DND-41 (cell line): ENCODE measurements at regions not wholly inside any gene's neighbourhood (a gene's known extent, or its start where the extent isn't known, plus 50 kb on each side); places are given as distances from the start of the nearest gene placed in this dataset.

Experiments used
- ATAC-seq: fragments of 200-7000 bp; cut with Tn5 transposase; 3 replicates; pipeline ENCODE4 v1.9.1; 2021; ENCODE audit warnings: low read depth; ENCODE audit not compliant: insufficient read depth
- DNase-seq: peaks from one replicate; pipeline ENCODE4 v3.0.0-alpha.2; 2020
- H2AFZ ChIP-seq: 2 replicates; pipeline ENCODE4 v1.6.0; 2012; ENCODE audit warnings: low read depth, low read length
- H3K27ac ChIP-seq: 2 replicates; pipeline ENCODE4 v1.5.1; 2012; ENCODE audit warnings: low read length, inconsistent platforms
- H3K27me3 ChIP-seq: fragments of 200-600 bp; sonication (generic); 2 replicates; pipeline ENCODE4 v1.6.0; 2012; ENCODE audit warnings: low read length, mild to moderate bottlenecking, inconsistent platforms; ENCODE audit not compliant: insufficient read depth, poor library complexity
- H3K36me3 ChIP-seq: 2 replicates; pipeline ENCODE4 v1.5.1; 2012; ENCODE audit warnings: low read length, inconsistent platforms; ENCODE audit not compliant: insufficient read depth
- H3K4me1 ChIP-seq: 2 replicates; pipeline ENCODE4 v1.5.1; 2012; ENCODE audit warnings: mild to moderate bottlenecking, low read length; ENCODE audit not compliant: insufficient read depth
- H3K4me2 ChIP-seq: 2 replicates; pipeline ENCODE4 v1.6.0; 2012; ENCODE audit warnings: mild to moderate bottlenecking, moderate library complexity, low read length, inconsistent platforms; ENCODE audit not compliant: insufficient read depth
- H3K4me3 ChIP-seq, 2 experiments: fragments of 200-600 bp in 1 of 2; shearing (Covaris generic) in 1 of 2; 2 replicates each; pipeline ENCODE4 v1.5.1; 2012 to 2016; ENCODE audit warnings: inconsistent platforms in 2 of 2, low read length in 2 of 2, mild to moderate bottlenecking in 2 of 2, low read depth in 1 of 2, moderate library complexity in 1 of 2
- H3K79me2 ChIP-seq: 2 replicates; pipeline ENCODE4 v1.6.0; 2012; ENCODE audit warnings: low read length, inconsistent platforms; ENCODE audit not compliant: insufficient read depth
- H3K9ac ChIP-seq: 2 replicates; pipeline ENCODE4 v1.6.0; 2012; ENCODE audit warnings: low read depth, mild to moderate bottlenecking, inconsistent platforms, low read length, moderate library complexity
- H3K9me3 ChIP-seq: 2 replicates; pipeline ENCODE4 v1.5.1; 2012; ENCODE audit warnings: low read length, moderate library complexity, mild to moderate bottlenecking, inconsistent platforms; ENCODE audit not compliant: insufficient read depth, severe bottlenecking
- H4K20me1 ChIP-seq: 2 replicates; pipeline ENCODE4 v1.6.0; 2012; ENCODE audit warnings: low read length; ENCODE audit not compliant: insufficient read depth
- CTCF ChIP-seq: IDR thresholded peaks from 2 replicates; pipeline ENCODE4 v1.5.1; 2012; ENCODE audit warnings: borderline replicate concordance, low read length, moderate library complexity, mild to moderate bottlenecking; ENCODE audit not compliant: poor library complexity, severe bottlenecking; ENCODE audit errors: extremely low read depth
- EZH2 ChIP-seq: IDR thresholded peaks from 3 replicates; pipeline ENCODE4 v1.6.1; 2012; ENCODE audit warnings: borderline replicate concordance, low read depth, mild to moderate bottlenecking, moderate library complexity, low read length, inconsistent platforms; ENCODE audit not compliant: severe bottlenecking

GRCh38 chr3:21271606-21272016, 479.4 kb downstream of the ZNF385D start:
- Histone ChIP-seq H4K20me1 (no peaks in the 10 kb centered on the region), H3K79me2 (no peaks in the 10 kb centered on the region), H3K27me3 (no peaks in the 10 kb centered on the region), H3K27ac (no peak overlapping the region), H3K4me1 (no peaks in the 10 kb centered on the region), H3K4me3 (no peak overlapping the region), H2AFZ (no peak overlapping the region), H3K9me3 (no peaks in the 10 kb centered on the region), H3K36me3 (no peaks in the 10 kb centered on the region), H3K4me2 (no peak overlapping the region), H3K9ac (no peak overlapping the region)
- TF ChIP-seq EZH2 (no peak), CTCF (no peak)
- ATAC-seq (no peak), DNase-seq (no peak)

- Histone ChIP-seq H3K4me3 (no peak overlapping the region), H3K4me1 (no peaks in the 10 kb centered on the region), H3K9ac (no peak overlapping the region), H3K27me3 (no peaks in the 10 kb centered on the region), H3K27ac (no peak overlapping the region), H3K79me2 (no peaks in the 10 kb centered on the region), H3K36me3 (no peaks in the 10 kb centered on the region), H2AFZ (no peak overlapping the region), H3K9me3 (no peaks in the 10 kb centered on the region), H3K4me2 (no peak overlapping the region), H4K20me1 (no peaks in the 10 kb centered on the region)
- TF ChIP-seq CTCF: no peak
- TF ChIP-seq EZH2: no peak
- no peak for ATAC-seq
- DNase-seq: no peak
Measured at GRCh38 chr3:21269882-21270281, 481.1 kb downstream of the ZNF385D start.

GRCh38 chr3:21260507-21260906, 490.5 kb downstream of the ZNF385D start:
- Histone ChIP-seq H3K9ac (no peak overlapping the region), H3K4me2 (no peak overlapping the region), H2AFZ (no peak overlapping the region), H3K27ac (no peak overlapping the region), H3K27me3 (no peaks in the 10 kb centered on the region), H3K36me3 (no peaks in the 10 kb centered on the region), H3K4me3 (no peak overlapping the region), H3K79me2 (no peaks in the 10 kb centered on the region), H3K4me1 (no peaks in the 10 kb centered on the region), H3K9me3 (peaks cover 1% of the 10 kb centered on the region), H4K20me1 (no peaks in the 10 kb centered on the region)
- DNase-seq (no peak), ATAC-seq (no peak)
- no peak for TF ChIP-seq EZH2

GRCh38 chr3:21259896-21260295, 491.1 kb downstream of the ZNF385D start:
- DNase-seq (no peak), ATAC-seq (no peak)
- peaks cover 3% of the 10 kb centered on the region for H3K9me3 ChIP-seq
- no peaks in the 10 kb centered on the region for H4K20me1 ChIP-seq
- no peak overlapping the region for H3K9ac ChIP-seq
- TF ChIP-seq CTCF: no peak
- TF ChIP-seq EZH2: no peak
- no peak overlapping the region for H2AFZ ChIP-seq
- no peaks in the 10 kb centered on the region for H3K36me3 ChIP-seq
- no peak overlapping the region for H3K4me2 ChIP-seq
- H3K79me2 ChIP-seq: no peaks in the 10 kb centered on the region
- no peaks in the 10 kb centered on the region for H3K27me3 ChIP-seq
- no peak overlapping the region for H3K27ac ChIP-seq
- no peak overlapping the region for H3K4me3 ChIP-seq
- no peaks in the 10 kb centered on the region for H3K4me1 ChIP-seq
